ENCODE measurements at regions not wholly inside any gene's neighbourhood (a gene's known extent, or its start where the extent isn't known, plus 50 kb on each side); places are given as distances from the start of the nearest gene placed in this dataset.

- no peak for DNase-seq
These were observed 113.0 kb downstream of the DTHD1 start for GRCh38 chr4:36394352-36394903.

GRCh38 chr4:36399762-36400353 is 118.4 kb downstream of the DTHD1 start:
- DNase-seq: peak; percentile 52

GRCh38 chr4:36402008-36402758 is 120.8 kb downstream of the DTHD1 start:
- no peak for DNase-seq

GRCh38 chr4:36411338-36411737 is 129.9 kb downstream of the DTHD1 start:
- no peak for DNase-seq

GRCh38 chr4:36414248-36414647 is 132.8 kb downstream of the DTHD1 start:
- no peak for DNase-seq

GRCh38 chr4:36417146-36417545 is 135.7 kb downstream of the DTHD1 start:
- no peak for DNase-seq

- DNase-seq: no peak
These were observed 138.8 kb downstream of the DTHD1 start for GRCh38 chr4:36420111-36420679.

- no peak for DNase-seq
These were observed 141.2 kb downstream of the DTHD1 start for GRCh38 chr4:36422607-36423006.

- no peak for DNase-seq
These were observed 145.3 kb downstream of the DTHD1 start for GRCh38 chr4:36426741-36427140.

GRCh38 chr4:36427696-36428095 is 146.3 kb downstream of the DTHD1 start:
- no peak for DNase-seq

GRCh38 chr4:36432586-36432985 is 151.2 kb downstream of the DTHD1 start:
- DNase-seq: no peak

GRCh38 chr4:36439556-36439955 is 158.1 kb downstream of the DTHD1 start:
- no peak for DNase-seq

- no peak for DNase-seq
These were observed 164.1 kb downstream of the DTHD1 start for GRCh38 chr4:36445480-36445879.

- no peak for DNase-seq
These were observed 164.9 kb downstream of the DTHD1 start for GRCh38 chr4:36446275-36446674.

GRCh38 chr4:36461344-36461743 is 179.9 kb downstream of the DTHD1 start:
- DNase-seq: no peak

GRCh38 chr4:36467670-36468069 is 186.3 kb downstream of the DTHD1 start:
- DNase-seq: no peak

- DNase-seq: no peak
These were observed 190.5 kb downstream of the DTHD1 start for GRCh38 chr4:36471903-36472302.

- DNase-seq: no peak
These were observed 194.7 kb downstream of the DTHD1 start for GRCh38 chr4:36476135-36476534.

GRCh38 chr4:36477861-36478260 is 196.4 kb downstream of the DTHD1 start:
- DNase-seq: no peak

GRCh38 chr4:36485885-36486284 is 204.5 kb downstream of the DTHD1 start:
- no peak for DNase-seq

GRCh38 chr4:36489798-36490197 is 208.4 kb downstream of the DTHD1 start:
- DNase-seq: no peak

GRCh38 chr4:36492041-36492440 is 210.6 kb downstream of the DTHD1 start:
- DNase-seq: no peak

GRCh38 chr4:36492590-36492989 is 211.2 kb downstream of the DTHD1 start:
- no peak for DNase-seq

- no peak for DNase-seq
These were observed 211.8 kb downstream of the DTHD1 start for GRCh38 chr4:36493251-36493650.
